ENCODE measurements at regions not wholly inside any gene's neighbourhood (a gene's known extent, or its start where the extent isn't known, plus 50 kb on each side); places are given as distances from the start of the nearest gene placed in this dataset.

- H3K27ac ChIP-seq (ENCODE audit: low read depth in 2 of 2, low read length in 1 of 2) = no peak overlapping the region
- WGBS (ENCODE audit: low lambda C conversion rate) = 83% methylated on average over 1 of the region's 1 CpG
These were observed 271.0 kb upstream of the CBLB start for GRCh38 chr3:106139826-106140225.

More at GRCh38 chr3:106139826-106140225, 271.0 kb upstream of the CBLB start:
- Histone ChIP-seq H3K36me3 (replicated peaks in 1 of 2; ENCODE audit: control insufficient read depth in 1 of 2, insufficient read depth in 2 of 2, low read length in 1 of 2) (no peaks in the 10 kb centered on the region), H2AFZ (ENCODE audit: low read depth) (no peak overlapping the region), H3K79me2 (ENCODE audit: insufficient read depth) (no peaks in the 10 kb centered on the region), H3K27me3 (ENCODE audit: insufficient read depth) (no peaks in the 10 kb centered on the region), H3K4me2 (no peak overlapping the region), H3K4me1 (ENCODE audit: control insufficient read depth in 1 of 2, insufficient read depth in 2 of 2, low read depth in 1 of 2, low read length in 1 of 2) (no peaks in the 10 kb centered on the region; a peak in 1 of 4 replicates), H3K9ac (no peak overlapping the region), H3K9me2 (no peaks in the 10 kb centered on the region), H3F3A (replicated peaks; ENCODE audit: insufficient read depth) (no peaks in the 10 kb centered on the region), H4K20me1 (ENCODE audit: insufficient read depth) (no peaks in the 10 kb centered on the region), H3K4me3 (ENCODE audit: low read depth in 2 of 2, low read length in 1 of 2) (no peak overlapping the region), H3K9me3 (no peaks in the 10 kb centered on the region)
- CTCF ChIA-PET = no interaction called here
- no peak for DNase-seq
- POLR2A ChIA-PET = no interaction called here
- TF ChIP-seq USF1 (IDR thresholded peaks at IDR 0.05; ENCODE audit: borderline replicate concordance, low read depth) (no peak), CTCF (IDR thresholded peaks at IDR 0.05) (no peak), TEAD4 (IDR thresholded peaks at IDR 0.05; ENCODE audit: borderline replicate concordance, insufficient read depth) (no peak), MEF2A (IDR thresholded peaks at IDR 0.05; ENCODE audit: borderline replicate concordance, low read depth) (no peak), GABPA (IDR thresholded peaks at IDR 0.05; ENCODE audit: low read depth) (no peak), YY1 (IDR thresholded peaks at IDR 0.05; ENCODE audit: low read depth) (no peak), REST (IDR thresholded peaks at IDR 0.05; ENCODE audit: low read depth, low read length) (no peak), TAF1 (IDR thresholded peaks at IDR 0.05; ENCODE audit: borderline replicate concordance, low read depth, low read length) (no peak), NRF1 (IDR thresholded peaks at IDR 0.05; ENCODE audit: low read depth, low read length) (no peak), ELF1 (IDR thresholded peaks at IDR 0.05) (no peak), JUND (IDR thresholded peaks at IDR 0.05) (no peak), NFIC (IDR thresholded peaks at IDR 0.05; ENCODE audit: borderline replicate concordance) (no peak), GATA2 (CRISPR knock-in tag; IDR thresholded peaks at IDR 0.05) (no peak), POLR2AphosphoS5 (IDR thresholded peaks at IDR 0.05; ENCODE audit: low read depth, low read length) (no peak), MAX (IDR thresholded peaks at IDR 0.05; ENCODE audit: low read depth) (no peak)

Data from SK-N-SH (cell line).